Erythroblast (primary cell): ENCODE measurements at regions not wholly inside any gene's neighbourhood (a gene's known extent, or its start where the extent isn't known, plus 50 kb on each side); places are given as distances from the start of the nearest gene placed in this dataset.

Experiments used
- DNase-seq, 2 experiments: peaks; one replicate each; lab custom pipeline; 2025; lab: John Stamatoyannopoulos, UW
- GATA1 ChIP-seq: IDR thresholded peaks from 2 replicates; pipeline ENCODE4 v1.6.1; 2011; ENCODE audit warnings: low read depth, mild to moderate bottlenecking, control low read depth, low read length, moderate library complexity
- POLR2A ChIP-seq: IDR thresholded peaks from 2 replicates; pipeline ENCODE4 v1.6.1; 2011; ENCODE audit warnings: mild to moderate bottlenecking, low read length

GRCh38 chr19:29439021-29439420, 86.8 kb upstream of the VSTM2B start:
- TF ChIP-seq POLR2A: no peak
- no peak for TF ChIP-seq GATA1
- no peak for DNase-seq

- TF ChIP-seq GATA1 (no peak), POLR2A (no peak)
- no peak for DNase-seq
Measured at GRCh38 chr19:29439688-29440550, 85.9 kb upstream of the VSTM2B start.

- no peak for DNase-seq
- no peak for TF ChIP-seq GATA1
- TF ChIP-seq POLR2A: no peak
Measured at GRCh38 chr19:29442094-29442493, 83.7 kb upstream of the VSTM2B start.

GRCh38 chr19:29442910-29443309, 82.9 kb upstream of the VSTM2B start:
- no peak for DNase-seq
- no peak for TF ChIP-seq POLR2A
- no peak for TF ChIP-seq GATA1

- no peak for TF ChIP-seq POLR2A
- TF ChIP-seq GATA1: no peak
- DNase-seq: no peak
Measured at GRCh38 chr19:29445246-29445645, 80.5 kb upstream of the VSTM2B start.

- TF ChIP-seq GATA1 (no peak), POLR2A (no peak)
- no peak for DNase-seq
Measured at GRCh38 chr19:29446361-29446760, 79.4 kb upstream of the VSTM2B start.

- no peak for DNase-seq
- TF ChIP-seq GATA1 (no peak), POLR2A (no peak)
Measured at GRCh38 chr19:29448046-29448445, 77.7 kb upstream of the VSTM2B start.

GRCh38 chr19:29449371-29449770, 76.4 kb upstream of the VSTM2B start:
- DNase-seq: no peak
- TF ChIP-seq POLR2A (no peak), GATA1 (no peak)

- DNase-seq: no peak
- TF ChIP-seq GATA1 (no peak), POLR2A (no peak)
Measured at GRCh38 chr19:29450306-29450705, 75.5 kb upstream of the VSTM2B start.

- no peak for DNase-seq
- TF ChIP-seq POLR2A (no peak), GATA1 (no peak)
Measured at GRCh38 chr19:29450812-29451211, 75.0 kb upstream of the VSTM2B start.

GRCh38 chr19:29454109-29454508, 71.7 kb upstream of the VSTM2B start:
- DNase-seq: no peak

GRCh38 chr19:29457413-29457812, 68.4 kb upstream of the VSTM2B start:
- DNase-seq: no peak
- TF ChIP-seq GATA1 (no peak), POLR2A (no peak)

More at GRCh38 chr19:29454109-29454508, 71.7 kb upstream of the VSTM2B start:
- TF ChIP-seq GATA1: no peak
- no peak for TF ChIP-seq POLR2A

- peak; percentile 7 to 9 for DNase-seq
- TF ChIP-seq POLR2A (no peak), GATA1 (no peak)
Measured at GRCh38 chr19:29467824-29468401, 57.9 kb upstream of the VSTM2B start.

- TF ChIP-seq GATA1 (no peak), POLR2A (no peak)
- DNase-seq: no peak
Measured at GRCh38 chr19:29475469-29475868, 50.3 kb upstream of the VSTM2B start.
